SH-SY5Y (cell line): ENCODE measurements at regions not wholly inside any gene's neighbourhood (a gene's known extent, or its start where the extent isn't known, plus 50 kb on each side); places are given as distances from the start of the nearest gene placed in this dataset.

Source experiments
- GATA2 ChIP-seq: IDR thresholded peaks from 2 replicates; pipeline ENCODE4 v1.6.1; 2011; ENCODE audit warnings: mild to moderate bottlenecking, low read depth, low read length
- GATA3 ChIP-seq: IDR thresholded peaks from 2 replicates; pipeline ENCODE4 v1.6.1; 2011; ENCODE audit warnings: low read depth, mild to moderate bottlenecking, low read length, moderate library complexity

DNA sequence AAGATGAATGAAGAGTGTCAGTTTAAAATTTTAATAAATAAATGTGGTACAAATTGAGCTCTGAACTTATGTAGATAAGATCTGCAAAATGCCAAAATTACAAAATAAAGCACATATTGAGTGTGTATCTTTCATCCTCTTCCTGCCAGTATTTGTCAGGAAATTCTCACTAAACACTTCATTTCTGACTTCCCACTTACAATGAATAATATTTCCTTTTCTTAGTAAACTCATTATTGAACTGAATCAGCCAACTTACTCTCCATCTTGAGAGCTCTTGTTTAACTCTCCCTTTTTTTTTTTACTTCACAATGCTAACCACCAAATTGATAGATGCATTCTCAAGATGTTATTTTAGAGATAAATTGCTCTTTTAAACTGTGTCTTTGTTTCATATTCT, 1230.2 kb downstream of the JRKL start:
- no peak for TF ChIP-seq GATA3
- TF ChIP-seq GATA2: no peak
